CD4-positive, alpha-beta T cell (primary cell): ENCODE measurements at regions not wholly inside any gene's neighbourhood (a gene's known extent, or its start where the extent isn't known, plus 50 kb on each side); places are given as distances from the start of the nearest gene placed in this dataset.
"Not testable (repeated sequence)": the region's sequence is repeated elsewhere in the genome, so short reads cannot be mapped to it uniquely, and the experiment has no call there.

Source experiments
- ATAC-seq: fragments of 200-7000 bp; cut with Tn5 transposase; one replicate; pipeline ENCODE4 v1.10.0; 2022; ENCODE audit warnings: mild to moderate bottlenecking; ENCODE audit not compliant: poor library complexity
- CTCF ChIA-PET: fragments of 350-600 bp; sonication (Branson Sonifier 250); formaldehyde crosslinking; loops from one replicate; lab custom pipeline; 2021; ENCODE audit warnings: antibody characterized with exemption, inconsistent platforms; lab: Charles Lee
- POLR2A ChIA-PET: fragments of 350-600 bp; sonication (Branson Sonifier 250); formaldehyde crosslinking; loops from one replicate; lab custom pipeline; 2021; ENCODE audit warnings: antibody characterized with exemption, inconsistent platforms; lab: Charles Lee
- DNase-seq, 14 experiments: peaks; one replicate each; pipeline ENCODE4 v3.0.0-alpha.2; 2013 to 2020; ENCODE audit warnings: mixed read lengths in 2 of 14
- H3K27ac ChIP-seq, 2 donors: one replicate each; pipeline versions ENCODE4 v1.5.1 to v1.7.0; 2013; ENCODE audit warnings: low read length in 2 of 2, low read depth in 1 of 2, mild to moderate bottlenecking in 1 of 2
- H3K27me3 ChIP-seq, 2 experiments: 1 replicate in 1 of 2; 2 replicates in 1 of 2; pipeline versions ENCODE4 v1.6.1 to v1.7.0; 2013; ENCODE audit warnings: low read length in 2 of 2, control low read depth in 1 of 2, mild to moderate bottlenecking in 1 of 2, moderate library complexity in 1 of 2; ENCODE audit not compliant: insufficient read depth in 2 of 2, control insufficient read depth in 1 of 2
- H3K36me3 ChIP-seq: one replicate; pipeline ENCODE4 v1.6.1; 2013; ENCODE audit warnings: low read length, control low read depth; ENCODE audit not compliant: insufficient read depth
- H3K4me1 ChIP-seq: one replicate; pipeline ENCODE4 v1.6.1; 2013; ENCODE audit warnings: low read length, control low read depth; ENCODE audit not compliant: insufficient read depth
- H3K4me3 ChIP-seq: one replicate; pipeline ENCODE4 v1.5.1; 2013; ENCODE audit warnings: mild to moderate bottlenecking, low read length, moderate library complexity
- H3K9me3 ChIP-seq, 2 experiments: 1 replicate in 1 of 2; 2 replicates in 1 of 2; pipeline versions ENCODE4 v1.6.1 to v1.7.0; 2013; ENCODE audit warnings: low read length in 2 of 2, mild to moderate bottlenecking in 2 of 2, control low read depth in 1 of 2, moderate library complexity in 1 of 2; ENCODE audit not compliant: control insufficient read depth in 1 of 2, insufficient read depth in 1 of 2
- H3K27ac Mint-ChIP-seq: one replicate; pipeline ENCODE4 v1.8.0; 2020; ENCODE audit warnings: mixed read lengths
- H3K27me3 Mint-ChIP-seq: one replicate; pipeline ENCODE4 v1.8.0; 2021; ENCODE audit warnings: mixed read lengths
- H3K36me3 Mint-ChIP-seq: one replicate; pipeline ENCODE4 v1.8.0; 2021; ENCODE audit warnings: low read depth, mixed read lengths
- H3K4me1 Mint-ChIP-seq: one replicate; pipeline ENCODE4 v1.8.0; 2021; ENCODE audit warnings: low read depth, mixed read lengths
- H3K4me3 Mint-ChIP-seq: one replicate; pipeline ENCODE4 v1.8.0; 2020; ENCODE audit warnings: mild to moderate bottlenecking, mixed read lengths
- H3K9me3 Mint-ChIP-seq: one replicate; pipeline ENCODE4 v1.8.0; 2020; ENCODE audit warnings: mixed read lengths
- CTCF ChIP-seq: fragments of 200-600 bp; IDR thresholded peaks from one replicate; pipeline ENCODE4 v1.8.0; 2022; ENCODE audit warnings: antibody characterized with exemption, mild to moderate bottlenecking
- intact Hi-C, 2 experiments: fragments of 100-400 bp; cut with DNase I in 1 of 2; cut with micrococcal nuclease in 1 of 2; formaldehyde crosslinking; loops; one replicate each; pipeline versions ENCODE4 v1.15.1 to v1.9.0; 2023 to 2025; cut with DNase I, micrococcal nuclease

- ATAC-seq = no peak
- H3K36me3 Mint-ChIP-seq = peaks cover 20% of the 10 kb centered on the region
- H3K9me3 ChIP-seq = peaks cover 0 to 13% of the 10 kb centered on the region in 2 experiments
- no peak overlapping the region for H3K27ac Mint-ChIP-seq
- no peaks in the 10 kb centered on the region for H3K4me1 Mint-ChIP-seq
- TF ChIP-seq CTCF = no peak
- H3K36me3 ChIP-seq = no peaks in the 10 kb centered on the region
- H3K27me3 Mint-ChIP-seq = no peaks in the 10 kb centered on the region
- ChIA-PET CTCF (no interaction called here), POLR2A (no interaction called here)
- no peak for DNase-seq
- peaks cover 10% of the 10 kb centered on the region for H3K9me3 Mint-ChIP-seq
- H3K27ac ChIP-seq = no peak overlapping the region
- H3K4me3 Mint-ChIP-seq = no peak overlapping the region
- H3K4me3 ChIP-seq = no peak overlapping the region
- no peaks in the 10 kb centered on the region for H3K27me3 ChIP-seq
- intact Hi-C loops = no loop called here
- no peaks in the 10 kb centered on the region for H3K4me1 ChIP-seq
Measured at GRCh38 chr10:46171661-46172060, 115.1 kb upstream of the ANTXRL start.

DNA sequence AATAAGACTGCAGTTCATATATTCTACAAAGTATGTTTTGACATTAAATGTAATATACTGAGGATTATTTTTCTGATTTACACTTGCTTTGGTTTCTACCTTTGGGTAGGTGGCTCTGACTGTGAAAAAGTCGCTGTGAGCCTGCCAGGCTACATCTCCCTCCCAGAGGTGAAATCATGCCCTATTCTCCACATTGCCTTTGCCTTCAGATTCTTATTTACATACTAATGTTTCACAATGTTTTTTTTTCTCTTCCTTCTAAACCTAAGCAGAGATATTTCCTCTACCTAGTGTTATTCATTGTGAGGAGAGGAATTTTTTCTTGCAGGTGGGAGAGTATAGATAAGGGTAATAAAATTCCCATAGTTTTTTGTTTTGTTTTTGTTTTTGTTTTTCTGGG, 111.5 kb upstream of the ANTXRL start:
- intact Hi-C loops = no loop called here
- Histone ChIP-seq H3K36me3 (no peaks in the 10 kb centered on the region), H3K9me3 (peaks cover 0 to 7% of the 10 kb centered on the region in 2 experiments), H3K27ac (no peak overlapping the region), H3K4me1 (no peaks in the 10 kb centered on the region), H3K4me3 (no peak overlapping the region), H3K27me3 (no peaks in the 10 kb centered on the region)
- H3K27me3 Mint-ChIP-seq = no peaks in the 10 kb centered on the region
- no peak for TF ChIP-seq CTCF
- peaks cover 7% of the 10 kb centered on the region for H3K9me3 Mint-ChIP-seq
- ChIA-PET POLR2A (no interaction called here), CTCF (no interaction called here)
- H3K27ac Mint-ChIP-seq = no peak overlapping the region
- ATAC-seq (no peak), DNase-seq (no peak)
- H3K36me3 Mint-ChIP-seq = peaks cover 15% of the 10 kb centered on the region
- no peaks in the 10 kb centered on the region for H3K4me1 Mint-ChIP-seq
- H3K4me3 Mint-ChIP-seq = no peak overlapping the region

DNA sequence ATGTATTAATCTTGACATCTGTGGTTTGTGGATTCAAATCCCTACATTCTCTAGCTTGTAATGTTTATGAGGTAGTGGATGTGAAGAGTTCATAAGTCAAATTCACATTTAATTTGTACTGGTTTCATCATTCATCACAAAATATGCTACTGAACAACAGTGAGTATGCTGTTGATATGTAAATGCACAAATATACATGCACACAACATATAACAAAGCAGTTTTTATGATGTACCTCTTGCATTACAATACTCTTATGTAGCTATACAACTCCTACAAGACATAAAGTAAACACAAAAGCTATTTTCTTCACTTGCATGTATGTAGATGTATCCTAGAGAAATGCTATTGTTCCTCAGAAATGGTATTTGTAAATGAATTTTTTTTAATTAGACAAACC, 111.0 kb upstream of the ANTXRL start:
- CTCF ChIA-PET = no interaction called here
- intact Hi-C loops = no loop called here

GRCh38 chr10:46187431-46187830, 99.4 kb upstream of the ANTXRL start:
- CTCF ChIA-PET, H3K4me3 ChIP-seq, H3K9me3 Mint-ChIP-seq, H3K27me3 Mint-ChIP-seq, H3K4me3 Mint-ChIP-seq, H3K27me3 ChIP-seq, H3K4me1 ChIP-seq, ATAC-seq, H3K36me3 ChIP-seq, intact Hi-C loops, H3K4me1 Mint-ChIP-seq, H3K27ac Mint-ChIP-seq, DNase-seq, POLR2A ChIA-PET, H3K27ac ChIP-seq, H3K9me3 ChIP-seq: not testable (repeated sequence)
- peaks cover 50% of the 10 kb centered on the region for H3K36me3 Mint-ChIP-seq

More for the DNA sequence above, 111.0 kb upstream of the ANTXRL start:
- H3K9me3 ChIP-seq = peaks cover 0 to 2% of the 10 kb centered on the region in 2 experiments
- no peaks in the 10 kb centered on the region for H3K27me3 Mint-ChIP-seq
- POLR2A ChIA-PET = no interaction called here
- H3K36me3 ChIP-seq = no peaks in the 10 kb centered on the region
- H3K27me3 ChIP-seq = no peaks in the 10 kb centered on the region
- no peak overlapping the region for H3K27ac ChIP-seq
- ATAC-seq = no peak
- no peaks in the 10 kb centered on the region for H3K4me1 ChIP-seq
- DNase-seq = no peak
- H3K4me1 Mint-ChIP-seq = no peaks in the 10 kb centered on the region
- H3K4me3 Mint-ChIP-seq = no peak overlapping the region
- no peak overlapping the region for H3K27ac Mint-ChIP-seq
- no peak overlapping the region for H3K4me3 ChIP-seq
- no peak for TF ChIP-seq CTCF
- peaks cover 3% of the 10 kb centered on the region for H3K9me3 Mint-ChIP-seq
- peaks cover 11% of the 10 kb centered on the region for H3K36me3 Mint-ChIP-seq
